OCI-LY3 (cell line): ENCODE measurements at regions not wholly inside any gene's neighbourhood (a gene's known extent, or its start where the extent isn't known, plus 50 kb on each side); places are given as distances from the start of the nearest gene placed in this dataset.

ENCODE experiments used
- H2AFZ ChIP-seq: fragments of 200-600, 300-600 bp; shearing (Covaris generic); 2 replicates; pipeline ENCODE4 v1.6.0; 2014; ENCODE audit warnings: antibody characterized with exemption, low read depth, low read length
- H3K27ac ChIP-seq: fragments of 200-600, 300-600 bp; sonication (generic); 2 replicates; pipeline ENCODE4 v1.5.1; 2014; ENCODE audit warnings: mild to moderate bottlenecking, low read length, moderate library complexity, mixed read lengths
- H3K27me3 ChIP-seq: fragments of 200-600, 300-600 bp; sonication (generic); 2 replicates; pipeline ENCODE4 v1.6.1; 2014; ENCODE audit warnings: low read depth, low read length, mixed read lengths
- H3K36me3 ChIP-seq: fragments of 200-600, 300-600 bp; sonication (generic); replicated peaks from 2 replicates; pipeline ENCODE3; 2014; ENCODE audit warnings: low read depth, low read length, mixed read lengths
- H3K4me1 ChIP-seq: fragments of 300-600, 200-600 bp; sonication (generic); 2 replicates; pipeline ENCODE4 v1.6.1; 2014; ENCODE audit warnings: low read length, mixed read lengths
- H3K4me2 ChIP-seq: fragments of 200-600, 300-600 bp; sonication (generic); 2 replicates; pipeline ENCODE4 v1.6.1; 2014; ENCODE audit warnings: low read length, mixed read lengths
- H3K4me3 ChIP-seq: fragments of 300-600, 200-600 bp; sonication (generic); 2 replicates; pipeline ENCODE4 v1.5.1; 2014; ENCODE audit warnings: antibody characterized with exemption, mild to moderate bottlenecking, low read length, moderate library complexity
- H3K79me2 ChIP-seq: fragments of 300-600, 200-600 bp; shearing (Covaris generic); 2 replicates; pipeline ENCODE4 v1.6.1; 2014; ENCODE audit warnings: mild to moderate bottlenecking, low read length, mixed read lengths
- H3K9ac ChIP-seq: fragments of 300-600, 200-600 bp; shearing (Covaris generic); 2 replicates; pipeline ENCODE4 v1.6.0; 2014; ENCODE audit warnings: mild to moderate bottlenecking, low read length, moderate library complexity
- H3K9me3 ChIP-seq: fragments of 200-600, 300-600 bp; shearing (Covaris generic); 2 replicates; pipeline ENCODE4 v1.6.1; 2014; ENCODE audit warnings: low read length, mixed read lengths; ENCODE audit not compliant: insufficient read depth
- H4K20me1 ChIP-seq: fragments of 200-600, 300-600 bp; sonication (generic); 2 replicates; pipeline ENCODE4 v1.6.1; 2016; ENCODE audit warnings: low read length, mixed read lengths; ENCODE audit not compliant: insufficient read depth
- CTCF ChIP-seq: fragments of 200-600, 300-600 bp; sonication (generic); IDR thresholded peaks from 2 replicates; pipeline ENCODE4 v1.5.1; 2014; ENCODE audit warnings: antibody characterized with exemption, low read length, low read depth
- EZH2phosphoT487 ChIP-seq: fragments of 200-600 bp; shearing (Covaris generic); IDR thresholded peaks from 2 replicates; pipeline ENCODE4 v1.6.1; 2018; ENCODE audit warnings: antibody characterized with exemption, mixed run types, low read depth

- no peak overlapping the region for H3K27ac ChIP-seq
- no peak overlapping the region for H3K9ac ChIP-seq
- H3K4me2 ChIP-seq: no peak overlapping the region
Measured at GRCh38 chr10:94223702-94224370, 138.9 kb downstream of the NOC3L start.

GRCh38 chr10:94224656-94225055 lies 138.1 kb downstream of the NOC3L start:
- Histone ChIP-seq H3K4me3 (no peak overlapping the region), H2AFZ (no peak overlapping the region), H3K27ac (no peak overlapping the region), H3K9me3 (no peaks in the 10 kb centered on the region), H3K4me1 (no peaks in the 10 kb centered on the region), H3K79me2 (no peaks in the 10 kb centered on the region), H3K4me2 (no peak overlapping the region), H3K27me3 (no peaks in the 10 kb centered on the region), H3K9ac (no peak overlapping the region), H4K20me1 (no peaks in the 10 kb centered on the region), H3K36me3 (no peaks in the 10 kb centered on the region)
- TF ChIP-seq CTCF (no peak), EZH2phosphoT487 (no peak)

More at GRCh38 chr10:94223702-94224370, 138.9 kb downstream of the NOC3L start:
- no peaks in the 10 kb centered on the region for H3K27me3 ChIP-seq
- no peak overlapping the region for H3K4me3 ChIP-seq
- H3K36me3 ChIP-seq: no peaks in the 10 kb centered on the region
- TF ChIP-seq CTCF: no peak
- no peak for TF ChIP-seq EZH2phosphoT487
- H4K20me1 ChIP-seq: no peaks in the 10 kb centered on the region
- H3K9me3 ChIP-seq: no peaks in the 10 kb centered on the region
- H3K4me1 ChIP-seq: no peaks in the 10 kb centered on the region
- no peaks in the 10 kb centered on the region for H3K79me2 ChIP-seq
- no peak overlapping the region for H2AFZ ChIP-seq

- Histone ChIP-seq H2AFZ (no peak overlapping the region), H3K36me3 (no peaks in the 10 kb centered on the region), H3K9ac (no peak overlapping the region), H3K4me1 (no peaks in the 10 kb centered on the region), H3K4me2 (no peak overlapping the region), H4K20me1 (no peaks in the 10 kb centered on the region), H3K9me3 (no peaks in the 10 kb centered on the region), H3K4me3 (no peak overlapping the region), H3K27ac (no peak overlapping the region), H3K79me2 (no peaks in the 10 kb centered on the region), H3K27me3 (no peaks in the 10 kb centered on the region)
- TF ChIP-seq EZH2phosphoT487: no peak
- peak; percentile 19; the same call in 1 of the 2 replicates for TF ChIP-seq CTCF
Measured at GRCh38 chr10:94225589-94225988, 137.2 kb downstream of the NOC3L start.

GRCh38 chr10:94230134-94230785 lies 132.5 kb downstream of the NOC3L start:
- Histone ChIP-seq H3K9ac (no peak overlapping the region), H3K4me3 (no peak overlapping the region), H3K4me2 (no peak overlapping the region), H3K4me1 (peaks cover 9% of the 10 kb centered on the region), H4K20me1 (no peaks in the 10 kb centered on the region), H3K27ac (no peak overlapping the region), H3K9me3 (no peaks in the 10 kb centered on the region), H3K79me2 (no peaks in the 10 kb centered on the region), H3K36me3 (no peaks in the 10 kb centered on the region), H2AFZ (no peak overlapping the region), H3K27me3 (no peaks in the 10 kb centered on the region)
- TF ChIP-seq CTCF (no peak), EZH2phosphoT487 (no peak)
